ENCODE measurements at regions not wholly inside any gene's neighbourhood (a gene's known extent, or its start where the extent isn't known, plus 50 kb on each side); places are given as distances from the start of the nearest gene placed in this dataset.

GRCh38 chr2:216911008-216911407, 51.1 kb upstream of the TNP1 start:
- Histone ChIP-seq H3K4me3 (no peak overlapping the region), H3K27ac (no peak overlapping the region)
- no peak for TF ChIP-seq CTCF (IDR thresholded peaks at IDR 0.05)
- no peak for DNase-seq (ENCODE audit: low spot score)

GRCh38 chr2:216909541-216910210, 49.8 kb upstream of the TNP1 start:
- TF ChIP-seq CTCF (IDR thresholded peaks at IDR 0.05) = no peak
- Histone ChIP-seq H3K4me3 (no peak overlapping the region), H3K27ac (no peak overlapping the region)
- no peak for DNase-seq (ENCODE audit: low spot score)

All from coronary artery (tissue), 2 donors.